Activated T-helper 1 cell treated with anti-CD3 and anti-CD28 coated beads, Interleukin-12 subunit alpha, Interleukin-12 subunit beta, Interleukin-2, Interleukin-4 antibody, amounts not matched to agents 30 ng/mL and 10 ng/mL and 1 ng/mL, durations not matched to agents 14 hours and 24 hours and 36 hours (primary cell): ENCODE measurements at regions not wholly inside any gene's neighbourhood (a gene's known extent, or its start where the extent isn't known, plus 50 kb on each side); places are given as distances from the start of the nearest gene placed in this dataset.
"Not testable (repeated sequence)": the region's sequence is repeated elsewhere in the genome, so short reads cannot be mapped to it uniquely, and the experiment has no call there.

Source experiments
- DNase-seq: peaks from one replicate; pipeline ENCODE4 v3.0.0; 2021; ENCODE audit warnings: low spot score
- H3K27ac Mint-ChIP-seq: one replicate; pipeline ENCODE4 v1.8.0; 2021; ENCODE audit warnings: mild to moderate bottlenecking, mixed read lengths
- H3K27me3 Mint-ChIP-seq: one replicate; pipeline ENCODE4 v1.8.0; 2022; ENCODE audit warnings: mild to moderate bottlenecking, moderate library complexity, mixed read lengths; ENCODE audit not compliant: insufficient read depth
- H3K36me3 Mint-ChIP-seq: one replicate; pipeline ENCODE4 v1.8.0; 2021; ENCODE audit warnings: low read depth, mixed read lengths
- H3K4me1 Mint-ChIP-seq: one replicate; pipeline ENCODE4 v1.8.0; 2021; ENCODE audit warnings: low read depth, mixed read lengths
- H3K4me3 Mint-ChIP-seq: one replicate; pipeline ENCODE4 v1.8.0; 2021; ENCODE audit warnings: mild to moderate bottlenecking, moderate library complexity, mixed read lengths
- H3K9me3 Mint-ChIP-seq: one replicate; pipeline ENCODE4 v1.8.0; 2021; ENCODE audit warnings: mixed read lengths
- intact Hi-C: fragments of 100-400 bp; cut with micrococcal nuclease; formaldehyde crosslinking; loops from one replicate; pipeline ENCODE4 v1.15.1; 2024

- Mint-ChIP-seq H3K9me3 (peaks cover 4% of the 10 kb centered on the region), H3K27me3 (no peaks in the 10 kb centered on the region), H3K4me3 (no peak overlapping the region), H3K36me3 (peaks cover 1% of the 10 kb centered on the region), H3K4me1 (no peaks in the 10 kb centered on the region), H3K27ac (no peak overlapping the region)
- DNase-seq = no peak
- intact Hi-C loops = no loop called here
Measured at GRCh38 chr7:65812281-65812680, 60.6 kb upstream of the VKORC1L1 start.

- H3K4me3 Mint-ChIP-seq, H3K4me1 Mint-ChIP-seq, H3K36me3 Mint-ChIP-seq, H3K27me3 Mint-ChIP-seq, DNase-seq, H3K9me3 Mint-ChIP-seq, intact Hi-C loops, H3K27ac Mint-ChIP-seq: not testable (repeated sequence)
Measured at GRCh38 chr7:65814556-65815167, 58.2 kb upstream of the VKORC1L1 start.

GRCh38 chr7:65820287-65820950 lies 52.5 kb upstream of the VKORC1L1 start:
- Mint-ChIP-seq H3K27me3 (no peaks in the 10 kb centered on the region), H3K4me1 (no peaks in the 10 kb centered on the region), H3K4me3 (no peak overlapping the region), H3K9me3 (no peaks in the 10 kb centered on the region), H3K36me3 (no peaks in the 10 kb centered on the region), H3K27ac (no peak overlapping the region)
- intact Hi-C loops = no loop called here
- no peak for DNase-seq
